Activated T-helper 1 cell treated with anti-CD3 and anti-CD28 coated beads, Interleukin-12 subunit alpha, Interleukin-12 subunit beta, Interleukin-2, Interleukin-4 antibody, amounts not matched to agents 30 ng/mL and 10 ng/mL and 1 ng/mL, durations not matched to agents 14 hours and 24 hours and 36 hours (primary cell): ENCODE measurements at regions not wholly inside any gene's neighbourhood (a gene's known extent, or its start where the extent isn't known, plus 50 kb on each side); places are given as distances from the start of the nearest gene placed in this dataset.
"Not testable (repeated sequence)": the region's sequence is repeated elsewhere in the genome, so short reads cannot be mapped to it uniquely, and the experiment has no call there.

Experiments used
- DNase-seq: peaks from one replicate; pipeline ENCODE4 v3.0.0; 2021; ENCODE audit warnings: low spot score
- H3K27ac Mint-ChIP-seq: one replicate; pipeline ENCODE4 v1.8.0; 2021; ENCODE audit warnings: mild to moderate bottlenecking, mixed read lengths
- H3K27me3 Mint-ChIP-seq: one replicate; pipeline ENCODE4 v1.8.0; 2022; ENCODE audit warnings: mild to moderate bottlenecking, moderate library complexity, mixed read lengths; ENCODE audit not compliant: insufficient read depth
- H3K36me3 Mint-ChIP-seq: one replicate; pipeline ENCODE4 v1.8.0; 2021; ENCODE audit warnings: low read depth, mixed read lengths
- H3K4me1 Mint-ChIP-seq: one replicate; pipeline ENCODE4 v1.8.0; 2021; ENCODE audit warnings: low read depth, mixed read lengths
- H3K4me3 Mint-ChIP-seq: one replicate; pipeline ENCODE4 v1.8.0; 2021; ENCODE audit warnings: mild to moderate bottlenecking, moderate library complexity, mixed read lengths
- H3K9me3 Mint-ChIP-seq: one replicate; pipeline ENCODE4 v1.8.0; 2021; ENCODE audit warnings: mixed read lengths
- intact Hi-C: fragments of 100-400 bp; cut with micrococcal nuclease; formaldehyde crosslinking; loops from one replicate; pipeline ENCODE4 v1.15.1; 2024

DNA sequence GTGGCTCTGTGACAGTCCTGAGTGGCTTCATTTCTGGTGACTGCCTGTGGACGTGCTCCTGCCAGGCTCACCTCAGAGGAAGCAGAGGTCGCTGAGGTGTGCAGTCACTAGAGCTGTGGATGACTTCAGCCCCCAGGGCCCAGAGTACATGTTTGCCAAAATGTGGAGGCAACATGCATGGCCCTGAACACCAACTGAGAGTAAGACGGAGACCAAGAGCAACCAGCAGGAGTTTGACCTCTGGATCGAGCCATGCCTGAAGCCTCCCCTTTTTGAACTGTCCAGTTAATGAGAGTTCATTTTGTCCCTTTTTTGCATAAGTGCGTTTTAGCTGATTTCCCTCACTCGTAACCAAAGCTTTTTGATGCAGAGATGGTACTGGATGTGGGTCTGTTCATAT is 184.9 kb downstream of the RTP5 start:
- no peaks in the 10 kb centered on the region for H3K36me3 Mint-ChIP-seq
- no peak for DNase-seq
- intact Hi-C loops = no loop called here
- no peaks in the 10 kb centered on the region for H3K9me3 Mint-ChIP-seq
- H3K27ac Mint-ChIP-seq = no peak overlapping the region
- peaks cover 31% of the 10 kb centered on the region for H3K27me3 Mint-ChIP-seq
- no peaks in the 10 kb centered on the region for H3K4me1 Mint-ChIP-seq
- H3K4me3 Mint-ChIP-seq = no peak overlapping the region

DNA sequence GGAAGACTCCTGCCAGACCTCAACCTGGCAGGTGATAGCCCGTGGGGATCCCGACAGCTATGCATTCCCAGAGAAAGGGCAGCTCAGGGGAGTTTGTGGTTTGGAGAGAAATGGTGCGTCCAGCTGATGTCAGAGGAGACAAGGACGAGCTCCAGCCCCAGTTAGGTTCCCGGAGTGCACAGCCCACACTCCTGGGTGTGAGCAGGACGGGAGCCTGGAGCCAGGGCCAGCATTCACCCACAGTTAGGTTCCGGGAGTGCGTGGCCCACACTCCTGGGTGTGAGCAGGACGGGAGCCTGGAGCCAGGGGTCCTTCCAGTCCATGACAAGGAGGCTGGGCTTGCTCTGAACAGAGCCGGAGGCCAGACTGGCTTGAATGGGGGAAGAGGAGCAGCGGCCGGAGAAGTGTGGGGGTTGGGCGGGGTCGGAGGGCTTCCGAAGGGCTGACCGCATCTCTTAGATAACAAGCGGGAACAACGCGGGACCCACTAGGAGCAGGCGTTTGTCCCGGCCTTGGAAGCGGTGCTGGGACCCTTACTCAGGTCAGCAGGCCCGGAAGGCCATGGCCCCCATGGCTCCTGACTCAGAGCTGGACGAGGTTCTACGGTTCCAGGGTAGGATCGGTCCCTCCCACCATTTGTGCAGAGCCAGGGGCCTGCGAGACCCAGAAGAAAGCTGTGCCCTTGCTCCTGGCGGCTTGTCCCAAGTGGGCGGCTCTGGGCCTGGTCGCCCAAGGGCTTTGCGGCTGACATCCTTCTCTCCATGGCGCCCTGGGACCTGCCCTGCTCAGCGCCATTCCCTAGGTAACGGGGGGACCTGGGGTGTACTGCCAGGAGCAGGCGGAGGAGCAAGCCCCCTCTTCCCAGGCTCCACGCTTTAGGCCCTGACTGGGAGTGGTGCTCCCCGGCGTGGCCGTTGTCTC is 185.6 kb downstream of the RTP5 start:
- H3K9me3 Mint-ChIP-seq = no peaks in the 10 kb centered on the region
- DNase-seq = no peak
- H3K36me3 Mint-ChIP-seq = no peaks in the 10 kb centered on the region
- H3K27me3 Mint-ChIP-seq = peaks cover 26% of the 10 kb centered on the region
- intact Hi-C loops = no loop called here
- H3K27ac Mint-ChIP-seq = no peak overlapping the region
- no peak overlapping the region for H3K4me3 Mint-ChIP-seq
- no peaks in the 10 kb centered on the region for H3K4me1 Mint-ChIP-seq

DNA sequence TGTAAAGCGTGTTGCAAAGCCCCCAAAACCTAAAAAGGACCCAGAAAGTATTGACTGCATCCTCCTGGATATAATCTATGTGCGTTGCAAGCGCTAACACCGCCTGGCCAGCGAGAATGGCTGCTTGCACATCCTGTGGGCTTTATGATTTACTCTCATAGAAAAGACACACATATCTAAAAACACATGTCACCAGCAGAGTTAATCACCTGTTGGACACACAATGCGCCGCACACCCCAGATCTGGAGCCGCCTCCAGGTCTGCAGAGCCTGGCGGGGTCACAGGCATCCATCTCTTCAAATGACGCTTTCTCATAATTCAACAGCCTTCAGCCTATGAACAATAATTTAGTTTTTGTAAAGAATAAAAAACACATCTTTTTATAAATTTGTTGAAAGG is 186.5 kb downstream of the RTP5 start:
- H3K36me3 Mint-ChIP-seq = no peaks in the 10 kb centered on the region
- no peak overlapping the region for H3K27ac Mint-ChIP-seq
- no peaks in the 10 kb centered on the region for H3K9me3 Mint-ChIP-seq
- intact Hi-C loops = no loop called here
- H3K4me3 Mint-ChIP-seq = no peak overlapping the region
- H3K27me3 Mint-ChIP-seq = peaks cover 20% of the 10 kb centered on the region
- H3K4me1 Mint-ChIP-seq = no peaks in the 10 kb centered on the region
- no peak for DNase-seq

DNA sequence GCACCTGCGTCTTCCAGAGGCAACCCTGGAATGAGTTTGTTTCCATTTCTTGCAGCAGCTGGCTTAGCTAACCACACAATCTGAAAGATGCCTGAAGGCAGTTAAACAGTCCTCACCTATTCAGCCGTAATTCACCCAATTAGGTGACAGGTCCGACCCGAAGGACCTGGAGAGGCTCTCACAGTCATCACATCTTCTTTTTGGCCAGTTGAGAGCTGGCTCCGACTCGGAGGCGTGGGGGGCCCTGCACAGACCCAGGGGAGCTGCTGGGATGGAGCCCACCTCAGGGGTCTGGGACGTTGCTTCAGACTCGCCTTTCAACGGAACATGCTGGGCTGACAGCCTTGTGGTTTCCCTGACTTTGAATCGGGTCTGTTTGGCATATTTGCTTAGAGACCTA is 187.3 kb downstream of the RTP5 start:
- peaks cover 14% of the 10 kb centered on the region for H3K27me3 Mint-ChIP-seq
- H3K4me3 Mint-ChIP-seq = no peak overlapping the region
- no peaks in the 10 kb centered on the region for H3K9me3 Mint-ChIP-seq
- H3K36me3 Mint-ChIP-seq = no peaks in the 10 kb centered on the region
- intact Hi-C loops = no loop called here
- H3K27ac Mint-ChIP-seq = no peak overlapping the region
- no peaks in the 10 kb centered on the region for H3K4me1 Mint-ChIP-seq
- no peak for DNase-seq

DNA sequence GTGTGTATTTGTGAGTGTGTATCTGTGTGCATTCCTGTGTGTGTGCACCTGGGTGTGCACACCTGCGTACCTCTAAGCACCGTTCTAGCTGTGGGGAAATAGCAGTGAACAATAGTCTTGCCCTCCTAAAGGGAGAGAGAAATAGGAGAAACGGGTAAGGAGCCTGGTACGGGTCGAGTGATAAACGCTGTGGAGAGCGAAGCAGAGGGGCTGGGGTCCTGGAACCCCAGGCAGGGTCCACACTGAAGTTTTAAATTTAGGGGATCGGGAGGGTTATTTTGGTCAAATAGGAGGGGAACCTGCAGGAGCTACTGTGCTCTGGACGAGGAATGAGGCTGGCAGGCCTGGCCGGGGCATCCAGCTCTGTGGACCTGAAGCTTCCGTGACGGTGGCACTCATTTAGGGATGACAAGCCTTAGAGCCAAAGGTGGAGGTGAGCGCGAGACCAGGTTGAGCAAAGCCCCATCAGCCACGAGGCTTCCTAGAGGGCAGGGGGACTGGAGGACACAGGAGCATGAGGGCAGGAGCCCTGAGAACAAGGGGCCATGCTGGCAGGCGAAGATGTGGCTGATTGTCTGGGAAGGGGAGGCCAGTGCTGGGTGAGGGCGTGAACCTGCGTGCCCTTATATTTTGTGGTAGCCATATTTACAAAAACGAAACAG is 188.0 kb downstream of the RTP5 start:
- no peak overlapping the region for H3K4me3 Mint-ChIP-seq
- no peak for DNase-seq
- no peaks in the 10 kb centered on the region for H3K4me1 Mint-ChIP-seq
- peaks cover 9% of the 10 kb centered on the region for H3K27me3 Mint-ChIP-seq
- no peaks in the 10 kb centered on the region for H3K36me3 Mint-ChIP-seq
- no peaks in the 10 kb centered on the region for H3K9me3 Mint-ChIP-seq
- no peak overlapping the region for H3K27ac Mint-ChIP-seq
- intact Hi-C loops = no loop called here

DNA sequence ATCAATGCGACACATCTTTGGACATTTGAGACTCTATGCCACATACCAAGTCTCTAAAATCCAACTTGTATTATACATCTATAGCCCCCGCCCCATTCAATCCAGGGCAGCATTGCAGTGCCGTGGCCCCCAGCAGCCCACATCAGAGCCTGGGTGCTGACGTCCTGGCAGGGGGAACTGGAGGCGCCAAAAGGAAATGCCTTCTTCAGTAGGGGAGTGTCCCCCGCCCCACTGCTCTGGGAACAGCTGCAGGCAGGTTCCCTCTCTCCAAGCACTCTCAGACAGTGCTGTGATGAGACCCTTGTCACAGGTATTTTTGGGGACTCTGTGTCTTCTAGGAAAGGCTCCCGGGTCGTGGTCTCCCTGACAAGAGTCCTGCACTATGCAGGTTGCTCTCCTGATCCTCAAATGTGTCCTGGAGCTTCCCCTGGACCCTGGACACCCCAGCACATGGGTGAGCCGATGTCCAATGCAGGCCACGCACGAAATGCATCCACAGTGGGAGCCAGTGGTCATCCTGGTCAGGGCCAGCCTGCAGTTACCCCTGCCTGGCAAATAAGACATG is 188.7 kb downstream of the RTP5 start:
- H3K9me3 Mint-ChIP-seq = no peaks in the 10 kb centered on the region
- peaks cover 3% of the 10 kb centered on the region for H3K27me3 Mint-ChIP-seq
- H3K4me3 Mint-ChIP-seq = no peak overlapping the region
- no peak for DNase-seq
- no peak overlapping the region for H3K27ac Mint-ChIP-seq
- H3K36me3 Mint-ChIP-seq = no peaks in the 10 kb centered on the region
- intact Hi-C loops = no loop called here
- H3K4me1 Mint-ChIP-seq = no peaks in the 10 kb centered on the region

DNA sequence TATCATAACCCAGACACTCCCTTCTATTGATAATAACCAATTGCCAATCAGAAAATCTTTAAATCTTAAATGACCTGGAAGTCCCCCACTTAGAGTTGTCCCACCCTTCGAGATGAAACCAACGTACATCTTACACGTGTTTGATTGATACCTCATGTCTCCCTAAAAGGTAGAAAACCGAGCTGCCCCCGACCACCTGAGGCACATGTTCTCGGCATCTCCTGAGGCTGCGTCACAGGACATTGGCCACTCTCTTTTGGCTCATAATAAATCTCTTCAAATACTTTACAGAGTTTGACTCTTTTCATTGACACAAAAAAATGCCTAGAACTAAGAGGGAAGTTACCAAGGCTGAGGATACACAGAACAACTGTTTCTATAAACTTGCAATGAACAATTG is 190.0 kb downstream of the RTP5 start:
- Mint-ChIP-seq H3K4me3 (no peak overlapping the region), H3K36me3 (no peaks in the 10 kb centered on the region), H3K27ac (no peak overlapping the region), H3K4me1 (no peaks in the 10 kb centered on the region), H3K9me3 (no peaks in the 10 kb centered on the region), H3K27me3 (peaks cover 2% of the 10 kb centered on the region)
- no peak for DNase-seq
- intact Hi-C loops = no loop called here

DNA sequence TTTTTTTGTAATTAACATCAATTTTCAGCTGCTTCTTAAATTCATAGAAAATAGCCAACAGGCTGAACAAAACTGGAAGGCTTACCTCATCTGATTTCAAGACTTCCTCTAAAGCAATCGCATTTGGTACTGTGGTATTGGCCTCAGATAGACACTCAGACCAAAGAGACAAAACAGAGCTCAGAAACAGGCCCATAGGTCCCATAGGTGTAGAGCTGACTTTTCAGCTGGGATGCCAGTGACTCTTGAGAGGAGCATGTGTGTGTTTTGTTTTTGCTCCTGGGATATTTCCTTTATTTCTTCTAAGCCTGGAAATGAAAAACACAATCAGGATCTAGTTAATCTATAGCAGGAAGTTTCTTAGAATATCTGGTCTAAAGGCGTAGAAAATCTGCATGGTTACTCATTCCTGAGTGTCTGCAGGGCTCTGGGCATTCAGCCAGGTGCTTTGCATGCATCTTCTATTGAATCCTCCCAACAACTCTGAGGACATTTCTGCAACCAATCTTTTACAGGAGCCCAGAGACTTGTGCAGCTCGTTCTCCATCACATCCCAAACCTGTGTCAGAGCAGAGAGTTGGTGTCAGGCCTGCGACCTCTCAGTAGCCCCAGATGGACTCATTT is 190.8 kb downstream of the RTP5 start:
- Mint-ChIP-seq H3K27me3 (peaks cover 2% of the 10 kb centered on the region), H3K4me1 (no peaks in the 10 kb centered on the region), H3K27ac (no peak overlapping the region), H3K9me3 (no peaks in the 10 kb centered on the region), H3K4me3 (no peak overlapping the region), H3K36me3 (no peaks in the 10 kb centered on the region)
- DNase-seq = no peak
- intact Hi-C loops = no loop called here

DNA sequence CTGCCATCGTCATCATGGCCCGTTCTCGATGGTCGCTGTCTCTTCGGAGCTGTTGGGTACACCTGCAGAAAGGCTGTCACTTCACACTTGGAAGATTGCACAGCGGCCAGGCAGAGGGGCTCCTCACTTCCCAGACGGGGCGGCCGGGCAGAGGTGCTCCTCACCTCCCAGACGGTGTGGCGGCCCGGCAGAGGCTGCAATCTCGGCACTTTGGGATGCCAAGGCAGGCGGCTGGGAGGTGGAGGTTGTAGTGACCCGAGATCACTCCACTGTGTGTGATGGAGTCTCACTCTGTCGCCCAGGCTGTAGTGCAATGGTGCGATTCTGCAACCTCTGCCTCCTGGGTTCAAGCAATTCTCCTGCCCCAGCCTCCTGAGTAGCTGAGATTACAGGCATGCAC is 192.4 kb downstream of the RTP5 start:
- H3K27me3 Mint-ChIP-seq, H3K27ac Mint-ChIP-seq, H3K9me3 Mint-ChIP-seq, H3K36me3 Mint-ChIP-seq, H3K4me3 Mint-ChIP-seq, DNase-seq, intact Hi-C loops, H3K4me1 Mint-ChIP-seq: not testable (repeated sequence)

DNA sequence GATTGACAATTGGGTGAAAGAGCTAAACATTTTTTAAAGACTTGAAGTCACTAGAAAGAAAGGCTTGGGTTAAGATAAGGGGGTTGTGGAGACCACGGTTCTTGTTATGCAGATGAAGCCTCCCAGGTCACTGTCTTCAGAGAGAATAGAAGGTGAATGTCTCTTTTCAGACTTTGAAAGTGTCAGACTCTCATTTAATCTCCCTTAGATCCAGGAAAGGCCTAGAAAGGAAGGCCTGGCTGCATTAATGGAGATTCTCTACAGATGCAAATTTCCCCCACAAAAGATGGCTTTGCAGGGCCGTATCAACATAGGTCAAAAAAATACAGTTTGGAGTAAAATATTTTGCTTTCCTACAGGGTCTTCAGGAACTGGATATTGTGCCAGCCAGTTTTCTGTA is 193.9 kb downstream of the RTP5 start:
- intact Hi-C loops = no loop called here
- no peak for DNase-seq
- Mint-ChIP-seq H3K36me3 (no peaks in the 10 kb centered on the region), H3K4me1 (no peaks in the 10 kb centered on the region), H3K27me3 (no peaks in the 10 kb centered on the region), H3K4me3 (no peak overlapping the region), H3K27ac (no peak overlapping the region), H3K9me3 (no peaks in the 10 kb centered on the region)

DNA sequence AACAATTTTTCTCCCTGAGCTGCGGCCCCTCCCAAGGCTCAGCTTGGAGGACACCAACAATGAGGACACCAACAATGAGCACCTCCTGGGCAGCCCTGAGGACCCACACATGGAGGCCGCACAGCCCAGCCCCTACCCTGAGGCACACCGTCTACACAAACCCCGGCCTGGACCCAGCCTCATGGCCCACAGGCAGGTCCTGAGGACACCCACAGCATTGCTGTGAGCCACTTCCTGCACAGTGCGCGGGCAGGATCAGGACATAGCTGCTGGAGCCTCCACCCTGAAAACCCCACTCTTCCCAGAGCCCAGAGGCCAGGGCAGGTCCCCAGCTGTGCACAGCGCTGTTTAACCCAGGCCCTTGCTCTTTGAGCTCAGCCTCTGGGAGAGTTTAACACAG is 194.3 kb downstream of the RTP5 start:
- no peaks in the 10 kb centered on the region for H3K36me3 Mint-ChIP-seq
- intact Hi-C loops = no loop called here
- no peak overlapping the region for H3K4me3 Mint-ChIP-seq
- no peaks in the 10 kb centered on the region for H3K4me1 Mint-ChIP-seq
- no peak for DNase-seq
- no peak overlapping the region for H3K27ac Mint-ChIP-seq
- no peaks in the 10 kb centered on the region for H3K9me3 Mint-ChIP-seq
- H3K27me3 Mint-ChIP-seq = no peaks in the 10 kb centered on the region

DNA sequence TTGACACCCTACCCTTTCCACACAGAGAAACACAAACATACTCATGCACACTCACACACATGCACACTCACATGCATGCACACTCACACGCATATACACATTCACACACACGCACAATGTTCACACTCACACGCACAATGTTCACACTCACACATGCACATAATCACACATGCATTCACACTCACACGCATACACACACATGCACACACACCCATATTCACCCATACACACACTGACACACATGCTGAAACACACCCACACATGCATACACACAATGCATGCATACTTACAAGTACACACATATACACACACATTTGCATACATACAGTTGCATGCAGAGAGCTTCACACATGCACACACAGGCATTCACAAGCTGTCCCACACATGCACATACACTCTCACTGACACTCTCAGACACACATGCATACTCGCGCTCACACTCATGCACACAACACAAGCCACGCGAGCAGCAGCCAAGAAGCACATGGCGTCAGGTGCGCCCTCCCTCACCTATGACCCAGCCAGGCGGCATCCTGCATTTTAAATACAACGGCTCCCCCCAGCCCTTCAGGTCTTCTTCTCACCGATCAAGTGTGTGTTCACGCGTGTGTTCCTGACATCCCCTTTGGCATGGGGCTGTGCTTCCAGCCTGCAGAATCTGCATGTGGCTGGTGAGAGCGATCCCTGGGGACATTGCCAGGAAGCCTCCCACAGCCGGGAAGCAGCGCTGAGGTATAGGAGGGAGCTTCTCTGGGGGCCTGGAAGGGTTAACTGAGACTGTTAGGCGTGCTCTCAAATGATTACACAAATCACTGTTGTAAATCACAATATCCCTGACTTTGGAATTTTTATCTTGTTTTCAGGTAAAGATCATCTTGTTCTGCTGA is 195.1 kb downstream of the RTP5 start:
- no peaks in the 10 kb centered on the region for H3K9me3 Mint-ChIP-seq
- no peak for DNase-seq
- no peaks in the 10 kb centered on the region for H3K27me3 Mint-ChIP-seq
- H3K27ac Mint-ChIP-seq = no peak overlapping the region
- no peaks in the 10 kb centered on the region for H3K4me1 Mint-ChIP-seq
- H3K36me3 Mint-ChIP-seq = no peaks in the 10 kb centered on the region
- intact Hi-C loops = no loop called here
- H3K4me3 Mint-ChIP-seq = no peak overlapping the region
